ENCODE measurements at regions not wholly inside any gene's neighbourhood (a gene's known extent, or its start where the extent isn't known, plus 50 kb on each side); places are given as distances from the start of the nearest gene placed in this dataset.

DNA sequence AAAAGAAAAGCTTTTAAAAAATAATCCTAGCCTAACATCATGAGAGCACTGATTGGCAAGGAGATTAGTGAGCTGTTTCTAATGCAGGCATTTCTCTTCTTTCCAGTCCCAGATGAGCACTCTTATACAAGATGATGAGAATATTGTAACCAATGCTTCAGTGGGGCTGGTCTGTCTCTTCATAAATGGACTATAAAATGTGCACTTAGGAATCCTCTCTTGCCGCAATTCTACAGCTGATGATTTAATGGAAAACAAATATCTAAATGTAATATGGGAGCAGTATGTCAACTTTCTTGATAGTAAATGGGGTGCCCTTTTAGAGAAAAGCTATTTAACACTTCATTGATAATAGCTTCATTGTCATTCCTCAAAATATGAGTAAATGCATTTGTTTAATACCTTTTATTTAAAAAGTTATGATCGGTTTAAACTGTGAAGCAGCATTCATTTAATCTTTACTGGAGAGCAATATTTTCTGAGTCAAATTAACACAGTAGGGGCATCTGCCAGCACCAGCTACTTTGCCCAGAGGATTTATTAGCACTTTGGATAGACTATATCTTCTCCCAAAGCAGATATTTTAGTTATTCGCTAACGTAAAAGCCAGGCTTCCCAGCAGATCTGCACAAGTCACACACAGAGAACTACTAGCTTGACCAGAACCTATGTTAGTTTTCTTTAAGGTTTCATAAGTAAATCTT lies 985.9 kb downstream of the DIPK2A start:
- TF ChIP-seq, protein P1, sequence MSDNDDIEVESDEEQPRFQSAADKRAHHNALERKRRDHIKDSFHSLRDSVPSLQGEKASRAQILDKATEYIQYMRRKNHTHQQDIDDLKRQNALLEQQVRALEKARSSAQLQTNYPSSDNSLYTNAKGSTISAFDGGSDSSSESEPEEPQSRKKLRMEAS (IDR thresholded peaks at IDR 0.05): no peak
- TF ChIP-seq EP300 (IDR thresholded peaks at IDR 0.05; ENCODE audit: borderline replicate concordance): no peak
- TF ChIP-seq CREB1 (IDR thresholded peaks at IDR 0.05; ENCODE audit: low read depth): no peak
- TF ChIP-seq NFIC (IDR thresholded peaks at IDR 0.05): no peak
- TF ChIP-seq FOXM1 (IDR thresholded peaks at IDR 0.05; ENCODE audit: borderline replicate concordance, low read depth): no peak
- TF ChIP-seq ZBTB7A (IDR thresholded peaks at IDR 0.05; ENCODE audit: low read depth): no peak
- TF ChIP-seq EGR1 (IDR thresholded peaks at IDR 0.05): no peak

DNA sequence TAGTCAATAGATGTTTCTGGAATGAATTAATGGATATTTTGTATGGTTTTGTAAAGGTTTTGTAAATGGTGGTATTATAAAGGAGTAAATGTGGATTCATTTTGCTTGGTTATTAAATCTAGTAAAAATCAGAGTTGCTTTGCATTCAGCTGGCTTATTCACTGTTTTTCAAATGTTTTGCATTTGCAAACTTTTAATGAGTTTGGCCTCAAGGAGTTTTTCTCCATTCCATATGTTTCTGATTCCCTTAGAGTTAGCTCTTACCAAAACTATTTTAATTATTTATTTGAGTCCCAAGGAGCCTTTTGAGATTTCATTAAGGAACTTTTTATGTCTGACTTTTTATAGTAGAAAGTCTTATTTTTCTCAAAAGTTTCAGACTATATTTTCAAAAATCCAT lies 992.2 kb downstream of the DIPK2A start:
- TF ChIP-seq EGR1 (IDR thresholded peaks at IDR 0.05) (no peak), NFIC (IDR thresholded peaks at IDR 0.05) (no peak)

DNA sequence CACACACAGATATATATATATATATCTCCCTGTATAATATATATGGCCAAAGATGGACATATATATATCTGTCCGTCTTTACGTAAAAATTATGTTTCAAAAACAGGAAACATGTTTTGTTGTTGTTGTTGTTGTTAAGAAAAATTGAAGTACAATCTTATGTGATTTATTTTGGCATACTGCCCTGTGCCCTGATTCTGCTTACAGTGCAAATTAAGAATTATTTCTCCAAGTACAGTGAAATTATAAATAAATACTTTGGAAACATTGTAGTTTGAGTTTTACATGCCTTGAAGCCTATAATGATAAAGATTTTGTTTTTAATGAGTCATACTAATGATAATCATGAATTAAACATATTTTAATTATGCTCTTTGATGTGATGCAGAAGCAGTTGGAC lies 994.9 kb downstream of the DIPK2A start:
- no peak for TF ChIP-seq EGR1 (IDR thresholded peaks at IDR 0.05)
- no peak for TF ChIP-seq TEAD4 (IDR thresholded peaks at IDR 0.05)
- no peak for TF ChIP-seq RAD21 (IDR thresholded peaks at IDR 0.05; ENCODE audit: low read depth)
- TF ChIP-seq NFIC (IDR thresholded peaks at IDR 0.05): no peak
- TF ChIP-seq, protein P1 (IDR thresholded peaks at IDR 0.05): no peak
- TF ChIP-seq, protein P2, sequence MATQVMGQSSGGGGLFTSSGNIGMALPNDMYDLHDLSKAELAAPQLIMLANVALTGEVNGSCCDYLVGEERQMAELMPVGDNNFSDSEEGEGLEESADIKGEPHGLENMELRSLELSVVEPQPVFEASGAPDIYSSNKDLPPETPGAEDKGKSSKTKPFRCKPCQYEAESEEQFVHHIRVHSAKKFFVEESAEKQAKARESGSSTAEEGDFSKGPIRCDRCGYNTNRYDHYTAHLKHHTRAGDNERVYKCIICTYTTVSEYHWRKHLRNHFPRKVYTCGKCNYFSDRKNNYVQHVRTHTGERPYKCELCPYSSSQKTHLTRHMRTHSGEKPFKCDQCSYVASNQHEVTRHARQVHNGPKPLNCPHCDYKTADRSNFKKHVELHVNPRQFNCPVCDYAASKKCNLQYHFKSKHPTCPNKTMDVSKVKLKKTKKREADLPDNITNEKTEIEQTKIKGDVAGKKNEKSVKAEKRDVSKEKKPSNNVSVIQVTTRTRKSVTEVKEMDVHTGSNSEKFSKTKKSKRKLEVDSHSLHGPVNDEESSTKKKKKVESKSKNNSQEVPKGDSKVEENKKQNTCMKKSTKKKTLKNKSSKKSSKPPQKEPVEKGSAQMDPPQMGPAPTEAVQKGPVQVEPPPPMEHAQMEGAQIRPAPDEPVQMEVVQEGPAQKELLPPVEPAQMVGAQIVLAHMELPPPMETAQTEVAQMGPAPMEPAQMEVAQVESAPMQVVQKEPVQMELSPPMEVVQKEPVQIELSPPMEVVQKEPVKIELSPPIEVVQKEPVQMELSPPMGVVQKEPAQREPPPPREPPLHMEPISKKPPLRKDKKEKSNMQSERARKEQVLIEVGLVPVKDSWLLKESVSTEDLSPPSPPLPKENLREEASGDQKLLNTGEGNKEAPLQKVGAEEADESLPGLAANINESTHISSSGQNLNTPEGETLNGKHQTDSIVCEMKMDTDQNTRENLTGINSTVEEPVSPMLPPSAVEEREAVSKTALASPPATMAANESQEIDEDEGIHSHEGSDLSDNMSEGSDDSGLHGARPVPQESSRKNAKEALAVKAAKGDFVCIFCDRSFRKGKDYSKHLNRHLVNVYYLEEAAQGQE (IDR thresholded peaks at IDR 0.05; ENCODE audit: low read depth): no peak
- TF ChIP-seq CEBPB (IDR thresholded peaks at IDR 0.05): no peak
- no peak for TF ChIP-seq EP300 (IDR thresholded peaks at IDR 0.05; ENCODE audit: borderline replicate concordance)
- no peak for TF ChIP-seq YY1 (IDR thresholded peaks at IDR 0.05; ENCODE audit: low read depth)
- TF ChIP-seq ZBTB7A (IDR thresholded peaks at IDR 0.05; ENCODE audit: low read depth): no peak

DNA sequence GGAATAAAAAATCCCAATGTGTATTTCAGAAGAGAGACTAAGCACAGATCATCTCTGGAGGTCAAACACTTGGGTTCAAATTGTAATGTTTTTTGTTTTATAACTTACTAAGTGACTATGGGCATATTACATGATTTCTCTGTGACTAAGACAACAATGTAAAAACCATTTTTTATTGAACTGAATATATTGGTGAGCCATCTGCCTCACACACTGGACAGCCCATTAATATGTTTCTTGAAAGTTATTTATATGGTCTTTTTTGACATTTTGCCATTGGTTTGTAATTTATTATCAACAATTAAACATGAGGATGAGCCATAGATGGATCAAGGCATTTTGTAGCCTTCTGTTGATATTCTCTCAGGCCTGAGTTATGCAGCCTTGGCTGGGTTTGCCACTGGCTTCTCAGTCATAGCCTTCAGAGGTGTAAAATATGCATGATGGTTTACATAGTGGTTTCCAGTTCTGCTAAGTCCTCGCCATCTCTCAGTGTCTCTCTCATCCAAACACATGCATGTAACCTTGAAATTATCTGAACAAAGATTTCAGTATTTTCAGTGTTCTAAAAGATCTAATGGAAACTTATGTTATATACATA lies 997.2 kb downstream of the DIPK2A start:
- TF ChIP-seq, protein P2 (IDR thresholded peaks at IDR 0.05; ENCODE audit: low read depth): no peak
- TF ChIP-seq CREB1 (IDR thresholded peaks at IDR 0.05; ENCODE audit: low read depth): no peak
- TF ChIP-seq TCF12 (IDR thresholded peaks at IDR 0.05; ENCODE audit: low read depth): no peak
- TF ChIP-seq, protein P3, sequence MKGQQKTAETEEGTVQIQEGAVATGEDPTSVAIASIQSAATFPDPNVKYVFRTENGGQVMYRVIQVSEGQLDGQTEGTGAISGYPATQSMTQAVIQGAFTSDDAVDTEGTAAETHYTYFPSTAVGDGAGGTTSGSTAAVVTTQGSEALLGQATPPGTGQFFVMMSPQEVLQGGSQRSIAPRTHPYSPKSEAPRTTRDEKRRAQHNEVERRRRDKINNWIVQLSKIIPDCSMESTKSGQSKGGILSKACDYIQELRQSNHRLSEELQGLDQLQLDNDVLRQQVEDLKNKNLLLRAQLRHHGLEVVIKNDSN (IDR thresholded peaks at IDR 0.05): no peak
- TF ChIP-seq RAD21 (IDR thresholded peaks at IDR 0.05; ENCODE audit: low read depth): no peak

DNA sequence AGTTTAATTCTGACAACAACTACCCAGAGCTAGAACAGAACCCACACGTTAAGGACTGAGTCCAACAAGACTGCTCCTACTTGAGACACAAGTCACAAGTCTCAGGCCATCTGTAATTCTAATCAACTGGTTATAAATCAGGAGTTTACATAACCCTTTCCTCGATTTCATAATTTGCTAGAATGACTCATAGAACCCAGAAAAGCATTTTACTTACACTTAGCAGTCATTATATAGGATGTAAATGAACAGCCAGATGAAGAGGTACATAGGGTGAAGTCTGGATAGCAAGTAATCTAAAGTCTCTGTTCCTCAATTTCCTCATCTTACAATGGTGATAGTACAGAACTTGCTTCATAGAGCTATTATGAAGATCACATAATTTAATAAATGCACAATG lies 1018.2 kb downstream of the DIPK2A start:
- TF ChIP-seq TAF1 (IDR thresholded peaks at IDR 0.05; ENCODE audit: low read depth) (no peak), TEAD4 (IDR thresholded peaks at IDR 0.05) (no peak)

DNA sequence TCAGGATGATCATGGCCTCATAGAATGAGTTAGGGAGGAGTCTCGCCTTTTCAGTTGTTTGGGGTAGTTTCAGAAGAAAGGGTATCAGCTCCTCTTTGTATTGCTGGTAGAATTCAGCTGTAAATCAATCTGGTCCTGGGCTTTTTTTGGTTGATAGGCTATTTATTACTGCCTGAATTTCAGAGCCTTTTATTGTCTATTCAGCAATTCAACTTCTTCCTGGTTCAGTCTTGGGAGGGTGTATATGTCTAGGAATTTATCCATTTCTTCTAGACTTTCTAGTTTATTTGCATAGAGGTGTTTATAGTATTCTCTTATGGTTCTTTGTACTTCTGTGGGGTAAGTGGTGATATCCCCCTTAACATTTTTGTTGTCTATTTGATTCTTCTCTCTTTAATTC lies 1024.2 kb downstream of the DIPK2A start:
- TF ChIP-seq, protein P3 (IDR thresholded peaks at IDR 0.05): no peak
- TF ChIP-seq CEBPB (IDR thresholded peaks at IDR 0.05) (no peak), TEAD4 (IDR thresholded peaks at IDR 0.05) (no peak), TCF12 (IDR thresholded peaks at IDR 0.05; ENCODE audit: low read depth) (no peak), YY1 (IDR thresholded peaks at IDR 0.05; ENCODE audit: low read depth) (no peak), EGR1 (IDR thresholded peaks at IDR 0.05) (no peak), EP300 (IDR thresholded peaks at IDR 0.05; ENCODE audit: borderline replicate concordance) (no peak), TAF1 (IDR thresholded peaks at IDR 0.05; ENCODE audit: low read depth) (no peak), RAD21 (IDR thresholded peaks at IDR 0.05; ENCODE audit: low read depth) (no peak), CREB1 (IDR thresholded peaks at IDR 0.05; ENCODE audit: low read depth) (no peak), NFIC (IDR thresholded peaks at IDR 0.05) (no peak), ZBTB7A (IDR thresholded peaks at IDR 0.05; ENCODE audit: low read depth) (no peak), FOXM1 (IDR thresholded peaks at IDR 0.05; ENCODE audit: borderline replicate concordance, low read depth) (no peak)
- TF ChIP-seq, protein P2 (IDR thresholded peaks at IDR 0.05; ENCODE audit: low read depth): no peak
- TF ChIP-seq, protein P1 (IDR thresholded peaks at IDR 0.05): no peak
